MG63 (cell line): ENCODE measurements at regions not wholly inside any gene's neighbourhood (a gene's known extent, or its start where the extent isn't known, plus 50 kb on each side); places are given as distances from the start of the nearest gene placed in this dataset.

Source experiments
- DNase-seq: peaks from one replicate; pipeline ENCODE4 v3.0.0-alpha.2; 2020
- H3K27me3 ChIP-seq: fragments of 250-450 bp; sonication (Bioruptor Pico); 2 replicates; pipeline ENCODE4 v1.5.1; 2020; ENCODE audit warnings: mild to moderate bottlenecking, moderate library complexity
- H3K36me3 ChIP-seq: fragments of 250-450 bp; sonication (Bioruptor Pico); 2 replicates; pipeline ENCODE4 v1.5.1; 2020; ENCODE audit warnings: mild to moderate bottlenecking, moderate library complexity
- H3K4me3 ChIP-seq: fragments of 250-450 bp; sonication (Bioruptor Pico); 2 replicates; pipeline ENCODE4 v1.5.1; 2020; ENCODE audit warnings: mild to moderate bottlenecking, moderate library complexity
- H3K9me3 ChIP-seq: fragments of 250-450 bp; sonication (Bioruptor Pico); 2 replicates; pipeline ENCODE4 v1.5.1; 2020; ENCODE audit warnings: mild to moderate bottlenecking, moderate library complexity

- Histone ChIP-seq H3K27me3 (no peaks in the 10 kb centered on the region), H3K4me3 (no peak overlapping the region), H3K36me3 (no peaks in the 10 kb centered on the region), H3K9me3 (no peaks in the 10 kb centered on the region)
- DNase-seq = no peak
These were observed 577.8 kb downstream of the AACS start for GRCh38 chr12:125643055-125643454.

- Histone ChIP-seq H3K9me3 (no peaks in the 10 kb centered on the region), H3K27me3 (no peaks in the 10 kb centered on the region), H3K4me3 (no peak overlapping the region), H3K36me3 (no peaks in the 10 kb centered on the region)
- peak; percentile 18 for DNase-seq
These were observed 580.5 kb downstream of the AACS start for GRCh38 chr12:125645724-125646123.

- Histone ChIP-seq H3K9me3 (no peaks in the 10 kb centered on the region), H3K4me3 (no peak overlapping the region), H3K27me3 (no peaks in the 10 kb centered on the region), H3K36me3 (no peaks in the 10 kb centered on the region)
- no peak for DNase-seq
These were observed 585.4 kb downstream of the AACS start for GRCh38 chr12:125650587-125650986.

GRCh38 chr12:125651625-125652024 lies 586.4 kb downstream of the AACS start:
- Histone ChIP-seq H3K4me3 (no peak overlapping the region), H3K9me3 (no peaks in the 10 kb centered on the region), H3K27me3 (no peaks in the 10 kb centered on the region), H3K36me3 (no peaks in the 10 kb centered on the region)
- DNase-seq = no peak

- Histone ChIP-seq H3K36me3 (no peaks in the 10 kb centered on the region), H3K27me3 (no peaks in the 10 kb centered on the region), H3K4me3 (no peak overlapping the region), H3K9me3 (no peaks in the 10 kb centered on the region)
- no peak for DNase-seq
These were observed 587.4 kb downstream of the AACS start for GRCh38 chr12:125652681-125653080.

- Histone ChIP-seq H3K4me3 (no peak overlapping the region), H3K27me3 (no peaks in the 10 kb centered on the region), H3K36me3 (no peaks in the 10 kb centered on the region), H3K9me3 (no peaks in the 10 kb centered on the region)
- no peak for DNase-seq
These were observed 592.4 kb downstream of the AACS start for GRCh38 chr12:125657681-125658080.

GRCh38 chr12:125674554-125675338 lies 609.5 kb downstream of the AACS start:
- Histone ChIP-seq H3K36me3 (no peaks in the 10 kb centered on the region), H3K4me3 (no peak overlapping the region), H3K9me3 (peaks cover 1% of the 10 kb centered on the region; the same call in 1 of the 2 replicates), H3K27me3 (no peaks in the 10 kb centered on the region)
- DNase-seq = peak; percentile 95

GRCh38 chr12:125676366-125676765 lies 611.1 kb downstream of the AACS start:
- no peaks in the 10 kb centered on the region for H3K36me3 ChIP-seq
- H3K27me3 ChIP-seq = no peaks in the 10 kb centered on the region
- H3K9me3 ChIP-seq = peaks cover 1% of the 10 kb centered on the region; the same call in 1 of the 2 replicates
- H3K4me3 ChIP-seq = no peak overlapping the region
- DNase-seq = no peak

- H3K4me3 ChIP-seq = no peak overlapping the region
- H3K9me3 ChIP-seq = peaks cover 1% of the 10 kb centered on the region; the same call in 1 of the 2 replicates
- H3K36me3 ChIP-seq = no peaks in the 10 kb centered on the region
- H3K27me3 ChIP-seq = no peaks in the 10 kb centered on the region
- no peak for DNase-seq
These were observed 612.6 kb downstream of the AACS start for GRCh38 chr12:125677829-125678228.

- no peaks in the 10 kb centered on the region for H3K27me3 ChIP-seq
- H3K36me3 ChIP-seq = no peaks in the 10 kb centered on the region
- DNase-seq = no peak
- H3K4me3 ChIP-seq = no peak overlapping the region
- no peaks in the 10 kb centered on the region for H3K9me3 ChIP-seq
These were observed 613.4 kb downstream of the AACS start for GRCh38 chr12:125678589-125678993.

- peak; percentile 6 for DNase-seq
- H3K4me3 ChIP-seq = no peak overlapping the region
- H3K9me3 ChIP-seq = no peaks in the 10 kb centered on the region
These were observed 618.6 kb downstream of the AACS start for GRCh38 chr12:125683748-125684381.

GRCh38 chr12:125684968-125685790 lies 619.9 kb downstream of the AACS start:
- no peaks in the 10 kb centered on the region for H3K9me3 ChIP-seq

More at GRCh38 chr12:125683748-125684381, 618.6 kb downstream of the AACS start:
- Histone ChIP-seq H3K27me3 (no peaks in the 10 kb centered on the region), H3K36me3 (no peaks in the 10 kb centered on the region)

GRCh38 chr12:125685915-125686314 lies 620.7 kb downstream of the AACS start:
- no peaks in the 10 kb centered on the region for H3K27me3 ChIP-seq
- H3K4me3 ChIP-seq = no peak overlapping the region
- no peak for DNase-seq
- no peaks in the 10 kb centered on the region for H3K36me3 ChIP-seq
- no peaks in the 10 kb centered on the region for H3K9me3 ChIP-seq

More at GRCh38 chr12:125684968-125685790, 619.9 kb downstream of the AACS start:
- DNase-seq = no peak
- H3K4me3 ChIP-seq = no peak overlapping the region
- H3K27me3 ChIP-seq = no peaks in the 10 kb centered on the region
- H3K36me3 ChIP-seq = no peaks in the 10 kb centered on the region

GRCh38 chr12:125687403-125687802 lies 622.2 kb downstream of the AACS start:
- no peaks in the 10 kb centered on the region for H3K36me3 ChIP-seq
- no peak for DNase-seq
- H3K9me3 ChIP-seq = no peaks in the 10 kb centered on the region
- H3K27me3 ChIP-seq = no peaks in the 10 kb centered on the region
- no peak overlapping the region for H3K4me3 ChIP-seq

GRCh38 chr12:125687820-125688219 lies 622.6 kb downstream of the AACS start:
- Histone ChIP-seq H3K27me3 (no peaks in the 10 kb centered on the region), H3K4me3 (no peak overlapping the region), H3K36me3 (no peaks in the 10 kb centered on the region), H3K9me3 (no peaks in the 10 kb centered on the region)
- no peak for DNase-seq

- H3K4me3 ChIP-seq = no peak overlapping the region
- no peaks in the 10 kb centered on the region for H3K27me3 ChIP-seq
- H3K36me3 ChIP-seq = no peaks in the 10 kb centered on the region
- H3K9me3 ChIP-seq = no peaks in the 10 kb centered on the region
- DNase-seq = no peak
These were observed 623.0 kb downstream of the AACS start for GRCh38 chr12:125688223-125688622.

GRCh38 chr12:125688881-125689280 lies 623.6 kb downstream of the AACS start:
- H3K9me3 ChIP-seq = no peaks in the 10 kb centered on the region
- no peak overlapping the region for H3K4me3 ChIP-seq
- H3K27me3 ChIP-seq = no peaks in the 10 kb centered on the region
- no peak for DNase-seq
- no peaks in the 10 kb centered on the region for H3K36me3 ChIP-seq
